HEK293 (cell line): ENCODE measurements at regions not wholly inside any gene's neighbourhood (a gene's known extent, or its start where the extent isn't known, plus 50 kb on each side); places are given as distances from the start of the nearest gene placed in this dataset.

ENCODE experiments used
- HOXA7 ChIP-seq: sonication (generic); formaldehyde crosslinking; IDR thresholded peaks from 2 replicates; pipeline ENCODE4 v1.8.1; 2022; ENCODE audit warnings: missing genetic modification reagents, borderline replicate concordance
- REPIN1 ChIP-seq: fragments of 450-650 bp; formaldehyde crosslinking; IDR thresholded peaks from 2 replicates; pipeline ENCODE4 v1.5.1; 2017; ENCODE audit warnings: missing biosample characterization, missing genetic modification characterization, low read depth
- TCF7L2 ChIP-seq: IDR thresholded peaks from 2 replicates; pipeline ENCODE4 v1.6.1; 2011; ENCODE audit warnings: low read depth, mild to moderate bottlenecking, inconsistent platforms, low read length, moderate library complexity, borderline replicate concordance
- TRIM28 ChIP-seq: IDR thresholded peaks from 2 replicates; pipeline ENCODE4 v1.6.1; 2011; ENCODE audit warnings: low read length, control low read depth, borderline replicate concordance
- YY1 ChIP-seq: fragments of 450-650 bp; formaldehyde crosslinking; IDR thresholded peaks from 2 replicates; pipeline ENCODE4 v1.5.1; 2018; ENCODE audit warnings: missing biosample characterization, missing genetic modification characterization
- ZNF138 ChIP-seq: fragments of 450-650 bp; formaldehyde crosslinking; IDR thresholded peaks from 2 replicates; pipeline ENCODE4 v1.5.1; 2016; ENCODE audit warnings: missing biosample characterization, missing genetic modification characterization, borderline replicate concordance
- ZNF302 ChIP-seq: fragments of 450-650 bp; formaldehyde crosslinking; IDR thresholded peaks from 2 replicates; pipeline ENCODE4 v1.5.1; 2016; ENCODE audit warnings: missing biosample characterization, missing genetic modification characterization, low read depth
- ZNF335 ChIP-seq: fragments of 450-650 bp; formaldehyde crosslinking; conservative IDR thresholded peaks from 2 replicates; pipeline ENCODE4 v1.5.1; 2016; ENCODE audit warnings: missing biosample characterization, missing genetic modification characterization
- TF ChIP-seq, protein P1 (sequence below): fragments of 450-650 bp; formaldehyde crosslinking; IDR thresholded peaks from 2 replicates; pipeline ENCODE4 v1.5.1; 2016; ENCODE audit warnings: missing biosample characterization, missing genetic modification characterization
- TF ChIP-seq, protein P2 (sequence below): fragments of 450-650 bp; formaldehyde crosslinking; IDR thresholded peaks from 2 replicates; pipeline ENCODE4 v1.5.1; 2016; ENCODE audit warnings: missing biosample characterization, missing genetic modification characterization
- TF ChIP-seq, protein P3 (sequence below): fragments of 450-650 bp; formaldehyde crosslinking; IDR thresholded peaks from 2 replicates; pipeline ENCODE4 v1.5.1; 2016; ENCODE audit warnings: missing biosample characterization, missing genetic modification characterization

DNA sequence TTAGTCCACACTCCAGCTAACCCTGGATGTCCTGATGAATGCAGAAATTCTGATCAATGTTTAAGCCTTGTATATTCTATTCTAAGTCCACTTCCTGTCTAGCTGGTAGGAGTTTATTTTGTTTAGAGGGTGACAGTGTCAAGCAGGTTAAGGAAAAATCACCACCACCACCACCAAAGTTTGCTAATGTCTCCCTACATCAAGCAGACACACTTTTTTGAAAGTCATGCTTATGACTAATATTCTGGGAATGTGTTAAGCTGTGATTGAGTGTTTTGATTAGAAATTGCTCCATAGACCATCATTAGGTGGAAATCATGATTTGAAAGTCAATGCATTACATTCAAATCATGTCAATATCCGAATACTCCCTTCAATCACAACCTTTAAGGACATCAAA, 1530.1 kb downstream of the MAT2B start:
- TF ChIP-seq, protein P1, sequence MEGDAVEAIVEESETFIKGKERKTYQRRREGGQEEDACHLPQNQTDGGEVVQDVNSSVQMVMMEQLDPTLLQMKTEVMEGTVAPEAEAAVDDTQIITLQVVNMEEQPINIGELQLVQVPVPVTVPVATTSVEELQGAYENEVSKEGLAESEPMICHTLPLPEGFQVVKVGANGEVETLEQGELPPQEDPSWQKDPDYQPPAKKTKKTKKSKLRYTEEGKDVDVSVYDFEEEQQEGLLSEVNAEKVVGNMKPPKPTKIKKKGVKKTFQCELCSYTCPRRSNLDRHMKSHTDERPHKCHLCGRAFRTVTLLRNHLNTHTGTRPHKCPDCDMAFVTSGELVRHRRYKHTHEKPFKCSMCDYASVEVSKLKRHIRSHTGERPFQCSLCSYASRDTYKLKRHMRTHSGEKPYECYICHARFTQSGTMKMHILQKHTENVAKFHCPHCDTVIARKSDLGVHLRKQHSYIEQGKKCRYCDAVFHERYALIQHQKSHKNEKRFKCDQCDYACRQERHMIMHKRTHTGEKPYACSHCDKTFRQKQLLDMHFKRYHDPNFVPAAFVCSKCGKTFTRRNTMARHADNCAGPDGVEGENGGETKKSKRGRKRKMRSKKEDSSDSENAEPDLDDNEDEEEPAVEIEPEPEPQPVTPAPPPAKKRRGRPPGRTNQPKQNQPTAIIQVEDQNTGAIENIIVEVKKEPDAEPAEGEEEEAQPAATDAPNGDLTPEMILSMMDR (tag by site-specific recombination), result no peak
- TF ChIP-seq TCF7L2 (no peak), YY1 (no peak), ZNF335 (tag by site-specific recombination) (no peak), ZNF138 (tag by site-specific recombination) (no peak), REPIN1 (no peak), HOXA7 (CRISPR knock-in tag) (no peak), ZNF302 (no peak), TRIM28 (no peak)
- TF ChIP-seq, protein P2, sequence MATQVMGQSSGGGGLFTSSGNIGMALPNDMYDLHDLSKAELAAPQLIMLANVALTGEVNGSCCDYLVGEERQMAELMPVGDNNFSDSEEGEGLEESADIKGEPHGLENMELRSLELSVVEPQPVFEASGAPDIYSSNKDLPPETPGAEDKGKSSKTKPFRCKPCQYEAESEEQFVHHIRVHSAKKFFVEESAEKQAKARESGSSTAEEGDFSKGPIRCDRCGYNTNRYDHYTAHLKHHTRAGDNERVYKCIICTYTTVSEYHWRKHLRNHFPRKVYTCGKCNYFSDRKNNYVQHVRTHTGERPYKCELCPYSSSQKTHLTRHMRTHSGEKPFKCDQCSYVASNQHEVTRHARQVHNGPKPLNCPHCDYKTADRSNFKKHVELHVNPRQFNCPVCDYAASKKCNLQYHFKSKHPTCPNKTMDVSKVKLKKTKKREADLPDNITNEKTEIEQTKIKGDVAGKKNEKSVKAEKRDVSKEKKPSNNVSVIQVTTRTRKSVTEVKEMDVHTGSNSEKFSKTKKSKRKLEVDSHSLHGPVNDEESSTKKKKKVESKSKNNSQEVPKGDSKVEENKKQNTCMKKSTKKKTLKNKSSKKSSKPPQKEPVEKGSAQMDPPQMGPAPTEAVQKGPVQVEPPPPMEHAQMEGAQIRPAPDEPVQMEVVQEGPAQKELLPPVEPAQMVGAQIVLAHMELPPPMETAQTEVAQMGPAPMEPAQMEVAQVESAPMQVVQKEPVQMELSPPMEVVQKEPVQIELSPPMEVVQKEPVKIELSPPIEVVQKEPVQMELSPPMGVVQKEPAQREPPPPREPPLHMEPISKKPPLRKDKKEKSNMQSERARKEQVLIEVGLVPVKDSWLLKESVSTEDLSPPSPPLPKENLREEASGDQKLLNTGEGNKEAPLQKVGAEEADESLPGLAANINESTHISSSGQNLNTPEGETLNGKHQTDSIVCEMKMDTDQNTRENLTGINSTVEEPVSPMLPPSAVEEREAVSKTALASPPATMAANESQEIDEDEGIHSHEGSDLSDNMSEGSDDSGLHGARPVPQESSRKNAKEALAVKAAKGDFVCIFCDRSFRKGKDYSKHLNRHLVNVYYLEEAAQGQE (tag by site-specific recombination), result no peak
- TF ChIP-seq, protein P3, sequence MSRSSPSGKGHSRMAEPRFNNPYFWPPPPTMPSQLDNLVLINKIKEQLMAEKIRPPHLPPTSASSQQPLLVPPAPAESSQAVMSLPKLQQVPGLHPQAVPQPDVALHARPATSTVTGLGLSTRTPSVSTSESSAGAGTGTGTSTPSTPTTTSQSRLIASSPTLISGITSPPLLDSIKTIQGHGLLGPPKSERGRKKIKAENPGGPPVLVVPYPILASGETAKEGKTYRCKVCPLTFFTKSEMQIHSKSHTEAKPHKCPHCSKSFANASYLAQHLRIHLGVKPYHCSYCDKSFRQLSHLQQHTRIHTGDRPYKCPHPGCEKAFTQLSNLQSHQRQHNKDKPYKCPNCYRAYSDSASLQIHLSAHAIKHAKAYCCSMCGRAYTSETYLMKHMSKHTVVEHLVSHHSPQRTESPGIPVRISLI (tag by site-specific recombination), result no peak
